ENCODE measurements at regions not wholly inside any gene's neighbourhood (a gene's known extent, or its start where the extent isn't known, plus 50 kb on each side); places are given as distances from the start of the nearest gene placed in this dataset.

- TF ChIP-seq CTCF (IDR thresholded peaks at IDR 0.05; ENCODE audit: low read depth, low read length) (no peak), EZH2phosphoT487 (IDR thresholded peaks at IDR 0.05; ENCODE audit: low read depth) (no peak)
- H3K27me3 ChIP-seq (ENCODE audit: low read depth, low read length) = no peaks in the 10 kb centered on the region
- peaks cover 12% of the 10 kb centered on the region for H3K79me2 ChIP-seq (ENCODE audit: low read length)
- H3K9ac ChIP-seq (ENCODE audit: low read length) = no peak overlapping the region
- no peak overlapping the region for H2AFZ ChIP-seq (ENCODE audit: low read depth, low read length)
- H4K20me1 ChIP-seq (ENCODE audit: insufficient read depth, low read length) = peaks cover 12% of the 10 kb centered on the region; the same call in 1 of the 2 replicates
- peak overlapping the region; percentile 42 for H3K4me2 ChIP-seq (ENCODE audit: low read length)
- no peaks in the 10 kb centered on the region for H3K9me3 ChIP-seq (ENCODE audit: insufficient read depth, low read length)
- H3K4me1 ChIP-seq (ENCODE audit: low read length) = peaks cover 17% of the 10 kb centered on the region
- H3K27ac ChIP-seq (ENCODE audit: low read length) = no peak overlapping the region
- no peak overlapping the region for H3K4me3 ChIP-seq (ENCODE audit: low read length)
- H3K36me3 ChIP-seq (replicated peaks; ENCODE audit: low read depth, low read length) = peaks cover 3% of the 10 kb centered on the region
Observed at GRCh38 chr1:187091666-187092065, 262.9 kb downstream of the PLA2G4A start.

- Histone ChIP-seq H4K20me1 (ENCODE audit: insufficient read depth, low read length) (peaks cover 12% of the 10 kb centered on the region; the same call in 1 of the 2 replicates), H3K9ac (ENCODE audit: low read length) (no peak overlapping the region), H3K4me1 (ENCODE audit: low read length) (peaks cover 17% of the 10 kb centered on the region), H3K4me3 (ENCODE audit: low read length) (peak overlapping the region; percentile 10; the same call in 1 of the 2 replicates), H2AFZ (ENCODE audit: low read depth, low read length) (no peak overlapping the region), H3K79me2 (ENCODE audit: low read length) (peaks cover 14% of the 10 kb centered on the region), H3K27me3 (ENCODE audit: low read depth, low read length) (no peaks in the 10 kb centered on the region), H3K36me3 (replicated peaks; ENCODE audit: low read depth, low read length) (peaks cover 3% of the 10 kb centered on the region), H3K9me3 (ENCODE audit: insufficient read depth, low read length) (no peaks in the 10 kb centered on the region), H3K4me2 (ENCODE audit: low read length) (peak overlapping the region; percentile 42), H3K27ac (ENCODE audit: low read length) (no peak overlapping the region)
- TF ChIP-seq EZH2phosphoT487 (IDR thresholded peaks at IDR 0.05; ENCODE audit: low read depth) (no peak), CTCF (IDR thresholded peaks at IDR 0.05; ENCODE audit: low read depth, low read length) (no peak)
Observed at GRCh38 chr1:187092104-187092503, 263.4 kb downstream of the PLA2G4A start.

- Histone ChIP-seq H3K9ac (ENCODE audit: low read length) (no peak overlapping the region), H3K4me1 (ENCODE audit: low read length) (peaks cover 16% of the 10 kb centered on the region), H4K20me1 (ENCODE audit: insufficient read depth, low read length) (peaks cover 11% of the 10 kb centered on the region; the same call in 1 of the 2 replicates), H3K79me2 (ENCODE audit: low read length) (peaks cover 3% of the 10 kb centered on the region; the same call in 1 of the 2 replicates), H3K4me3 (ENCODE audit: low read length) (no peak overlapping the region), H3K36me3 (replicated peaks; ENCODE audit: low read depth, low read length) (peaks cover 3% of the 10 kb centered on the region), H2AFZ (ENCODE audit: low read depth, low read length) (no peak overlapping the region), H3K27ac (ENCODE audit: low read length) (no peak overlapping the region), H3K9me3 (ENCODE audit: insufficient read depth, low read length) (no peaks in the 10 kb centered on the region), H3K4me2 (ENCODE audit: low read length) (no peak overlapping the region), H3K27me3 (ENCODE audit: low read depth, low read length) (no peaks in the 10 kb centered on the region)
- no peak for TF ChIP-seq CTCF (IDR thresholded peaks at IDR 0.05; ENCODE audit: low read depth, low read length)
- TF ChIP-seq EZH2phosphoT487 (IDR thresholded peaks at IDR 0.05; ENCODE audit: low read depth) = no peak
Observed at GRCh38 chr1:187096689-187097088, 267.9 kb downstream of the PLA2G4A start.

- no peaks in the 10 kb centered on the region for H3K79me2 ChIP-seq (ENCODE audit: low read length)
- no peak overlapping the region for H3K9ac ChIP-seq (ENCODE audit: low read length)
- no peaks in the 10 kb centered on the region for H3K4me1 ChIP-seq (ENCODE audit: low read length)
- H3K4me3 ChIP-seq (ENCODE audit: low read length) = no peak overlapping the region
- no peaks in the 10 kb centered on the region for H3K36me3 ChIP-seq (replicated peaks; ENCODE audit: low read depth, low read length)
- no peak overlapping the region for H2AFZ ChIP-seq (ENCODE audit: low read depth, low read length)
- no peak overlapping the region for H3K27ac ChIP-seq (ENCODE audit: low read length)
- no peak overlapping the region for H3K4me2 ChIP-seq (ENCODE audit: low read length)
- TF ChIP-seq CTCF (IDR thresholded peaks at IDR 0.05; ENCODE audit: low read depth, low read length) (no peak), EZH2phosphoT487 (IDR thresholded peaks at IDR 0.05; ENCODE audit: low read depth) (no peak)
- no peaks in the 10 kb centered on the region; the same call in 1 of the 2 replicates for H4K20me1 ChIP-seq (ENCODE audit: insufficient read depth, low read length)
- H3K9me3 ChIP-seq (ENCODE audit: insufficient read depth, low read length) = no peaks in the 10 kb centered on the region
- no peaks in the 10 kb centered on the region for H3K27me3 ChIP-seq (ENCODE audit: low read depth, low read length)
Observed at GRCh38 chr1:187110351-187110750, 281.6 kb downstream of the PLA2G4A start.

Measured in OCI-LY3 (cell line).